ENCODE measurements at regions not wholly inside any gene's neighbourhood (a gene's known extent, or its start where the extent isn't known, plus 50 kb on each side); places are given as distances from the start of the nearest gene placed in this dataset.

DNA sequence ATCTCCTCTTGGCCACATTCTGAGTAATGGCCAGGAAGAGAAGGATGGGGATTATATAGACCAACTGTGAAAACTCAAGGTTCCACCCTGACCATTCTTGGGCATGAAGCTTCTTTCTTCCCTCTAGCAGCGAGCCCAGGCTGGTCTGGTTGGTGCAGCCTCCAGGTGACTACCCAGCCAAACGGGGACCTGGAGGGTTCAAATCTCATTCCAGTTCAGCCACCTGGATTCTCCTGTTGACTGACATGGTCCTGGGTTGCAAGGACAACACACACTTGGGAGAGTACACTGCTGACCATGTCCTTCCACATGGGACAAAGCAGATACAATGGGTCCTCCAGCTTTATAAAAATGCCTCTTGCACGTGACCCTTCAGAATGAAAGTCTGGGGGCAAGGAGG, 67.0 kb downstream of the SHANK2 start:
- CTCF ChIA-PET = no interaction called here
- TF ChIP-seq CTCF (IDR thresholded peaks at IDR 0.05) (no peak), POLR2AphosphoS5 (IDR thresholded peaks at IDR 0.05; ENCODE audit: low read depth, low read length) (no peak), TCF7L2 (IDR thresholded peaks at IDR 0.05; ENCODE audit: low read depth, low read length) (no peak), REST (IDR thresholded peaks at IDR 0.05; ENCODE audit: insufficient read depth in 1 of 2, low read depth in 2 of 2, low read length in 1 of 2) (no peak), SIN3A (IDR thresholded peaks at IDR 0.05; ENCODE audit: borderline replicate concordance, insufficient read depth, low read depth, low read length) (no peak)
- Histone ChIP-seq H3K27ac (ENCODE audit: low read length) (no peak overlapping the region), H3K4me1 (ENCODE audit: control insufficient read depth, insufficient read depth, low read length) (no peaks in the 10 kb centered on the region), H3K36me3 (ENCODE audit: control insufficient read depth, insufficient read depth, low read length) (no peaks in the 10 kb centered on the region), H3K9me3 (ENCODE audit: control insufficient read depth, insufficient read depth, low read depth, low read length) (no peaks in the 10 kb centered on the region), H3K27me3 (ENCODE audit: control insufficient read depth, insufficient read depth, low read length) (no peaks in the 10 kb centered on the region), H3K4me3 (ENCODE audit: low read depth in 2 of 2, low read length in 2 of 2) (no peak overlapping the region)
- ATAC-seq = no peak
- no peak for DNase-seq (ENCODE audit: low read depth, low spot score)
- in situ Hi-C loops (cut with HindIII; ENCODE audit: low pct_unique_long_range_greater_than_20kb, low sequenced_read_pairs) = no loop called here
- BruUV-seq (replicated peaks) = no TSS peak
- POLR2A ChIA-PET = interaction anchor here (0.6 kb wide), 1 partner anchor 753 kb away, joined by 4 read pairs; no protein-coding TSS in a partner anchor
- intact Hi-C loops (cut with micrococcal nuclease; ENCODE audit: unreplicated experiment) = no loop called here

DNA sequence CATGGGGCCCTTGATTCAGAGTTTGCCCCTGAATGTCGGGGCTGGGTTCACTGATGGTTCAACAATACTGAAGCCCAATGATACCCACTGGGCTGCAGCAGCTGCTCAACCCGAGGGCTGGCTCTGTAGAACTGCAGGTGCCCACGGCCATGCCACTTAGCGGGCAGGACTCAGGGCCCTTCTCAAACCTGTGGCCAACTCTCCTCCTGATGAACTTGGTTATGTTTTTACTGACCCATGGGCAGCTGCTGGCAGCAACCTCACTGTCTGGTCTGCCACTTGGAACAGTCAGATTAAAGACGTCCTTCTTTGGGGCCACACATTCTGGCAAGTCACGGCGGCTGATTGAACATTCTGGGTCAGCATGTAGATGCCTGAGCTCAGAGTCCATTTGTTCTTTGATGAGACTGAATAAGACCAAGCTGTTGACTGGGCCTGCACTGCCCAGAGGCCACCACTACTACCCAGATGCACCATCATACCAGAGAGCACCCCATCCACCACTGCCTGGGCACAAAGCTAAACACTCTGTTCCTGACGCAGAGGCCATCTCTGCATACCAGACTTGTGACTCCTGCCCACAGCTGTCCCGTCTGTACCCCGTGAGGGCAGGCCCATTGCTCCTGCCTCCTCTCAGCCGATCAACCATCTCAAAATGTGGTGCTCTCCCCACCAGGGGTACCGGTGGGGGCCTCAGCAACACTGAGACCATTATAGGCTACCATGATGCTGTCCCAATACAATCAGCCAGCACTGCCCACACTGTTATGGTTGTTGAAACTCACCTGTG, 67.8 kb downstream of the SHANK2 start:
- Histone ChIP-seq H3K4me3 (ENCODE audit: low read depth in 2 of 2, low read length in 2 of 2) (no peak overlapping the region), H3K4me1 (ENCODE audit: control insufficient read depth, insufficient read depth, low read length) (no peaks in the 10 kb centered on the region), H3K27ac (ENCODE audit: low read length) (no peak overlapping the region), H3K9me3 (ENCODE audit: control insufficient read depth, insufficient read depth, low read depth, low read length) (no peaks in the 10 kb centered on the region), H3K36me3 (ENCODE audit: control insufficient read depth, insufficient read depth, low read length) (no peaks in the 10 kb centered on the region), H3K27me3 (ENCODE audit: control insufficient read depth, insufficient read depth, low read length) (no peaks in the 10 kb centered on the region)
- DNase-seq (ENCODE audit: low read depth, low spot score) = no peak
- no peak for TF ChIP-seq SIN3A (IDR thresholded peaks at IDR 0.05; ENCODE audit: borderline replicate concordance, insufficient read depth, low read depth, low read length)
- no TSS peak for BruUV-seq (replicated peaks)
- intact Hi-C loops (cut with micrococcal nuclease; ENCODE audit: unreplicated experiment) (no loop called here), in situ Hi-C loops (cut with HindIII; ENCODE audit: low pct_unique_long_range_greater_than_20kb, low sequenced_read_pairs) (no loop called here)
- POLR2A ChIA-PET = no interaction called here
- CTCF ChIA-PET = no interaction called here
- no peak for ATAC-seq

DNA sequence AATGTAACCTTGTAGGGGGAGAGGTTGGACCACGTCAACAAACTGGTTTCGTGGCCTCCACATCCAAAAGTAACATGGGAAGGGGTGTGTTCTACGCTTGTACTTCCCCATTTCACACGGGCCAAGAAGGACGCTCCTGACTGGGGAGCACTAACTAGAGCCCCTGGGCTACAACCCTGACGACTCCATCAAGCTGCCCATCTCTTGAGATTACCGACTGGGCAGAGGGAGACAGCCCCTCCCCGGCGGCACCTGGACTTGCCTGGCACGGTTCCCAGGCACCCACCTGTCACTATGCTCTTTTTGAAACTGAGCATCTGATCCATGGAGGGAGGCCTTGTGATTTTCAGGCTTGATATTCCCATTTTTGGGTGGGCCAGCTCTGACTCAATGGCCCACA, 68.5 kb downstream of the SHANK2 start:
- in situ Hi-C loops (cut with HindIII; ENCODE audit: low pct_unique_long_range_greater_than_20kb, low sequenced_read_pairs) (no loop called here), intact Hi-C loops (cut with micrococcal nuclease; ENCODE audit: unreplicated experiment) (no loop called here)
- CTCF ChIA-PET = no interaction called here
- Histone ChIP-seq H3K27ac (ENCODE audit: low read length) (no peak overlapping the region), H3K4me1 (ENCODE audit: control insufficient read depth, insufficient read depth, low read length) (no peaks in the 10 kb centered on the region), H3K36me3 (ENCODE audit: control insufficient read depth, insufficient read depth, low read length) (no peaks in the 10 kb centered on the region), H3K4me3 (ENCODE audit: low read depth in 2 of 2, low read length in 2 of 2) (no peak overlapping the region), H3K9me3 (ENCODE audit: control insufficient read depth, insufficient read depth, low read depth, low read length) (no peaks in the 10 kb centered on the region), H3K27me3 (ENCODE audit: control insufficient read depth, insufficient read depth, low read length) (peaks cover 3% of the 10 kb centered on the region; the same call in 1 of the 2 replicates)
- no TSS peak for BruUV-seq (replicated peaks)
- ATAC-seq (no peak), DNase-seq (ENCODE audit: low read depth, low spot score) (no peak)
- no peak for TF ChIP-seq CTCF (IDR thresholded peaks at IDR 0.05)
- TF ChIP-seq SIN3A (IDR thresholded peaks at IDR 0.05; ENCODE audit: borderline replicate concordance, insufficient read depth, low read depth, low read length) = no peak
- no peak for TF ChIP-seq POLR2AphosphoS5 (IDR thresholded peaks at IDR 0.05; ENCODE audit: low read depth, low read length)
- TF ChIP-seq TCF7L2 (IDR thresholded peaks at IDR 0.05; ENCODE audit: low read depth, low read length) = no peak
- TF ChIP-seq REST (IDR thresholded peaks at IDR 0.05; ENCODE audit: insufficient read depth in 1 of 2, low read depth in 2 of 2, low read length in 1 of 2) = no peak
- POLR2A ChIA-PET = no interaction called here
